ENCODE measurements at regions not wholly inside any gene's neighbourhood (a gene's known extent, or its start where the extent isn't known, plus 50 kb on each side); places are given as distances from the start of the nearest gene placed in this dataset.

DNA sequence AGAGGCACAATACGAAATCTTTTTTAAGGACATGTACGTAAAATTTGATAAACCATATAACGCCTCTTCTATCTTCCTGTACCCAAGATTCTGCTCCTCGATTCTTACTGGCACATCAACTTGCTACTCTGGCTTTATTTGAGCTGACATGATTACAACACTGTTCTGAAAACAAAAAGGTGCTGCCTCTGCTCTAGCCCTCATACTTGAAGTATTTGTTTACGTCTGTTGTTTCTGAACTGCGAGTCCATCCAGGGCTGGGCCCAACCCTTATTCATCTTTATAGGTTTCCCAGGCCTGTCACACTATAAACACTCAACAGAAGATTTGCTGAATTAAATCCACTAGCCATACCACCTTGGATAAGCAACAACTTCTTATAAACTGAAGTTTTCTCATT lies 96.2 kb upstream of the SVIL start:
- POLR2A ChIA-PET = no interaction called here
- in situ Hi-C loops (cut with MboI) = no loop called here
- Histone ChIP-seq H2AFZ (ENCODE audit: control insufficient read depth, low read depth, low read length) (no peak overlapping the region), H3K4me1 (ENCODE audit: control insufficient read depth, insufficient read depth, low read length) (no peaks in the 10 kb centered on the region), H3K9me3 (replicated peaks; ENCODE audit: control insufficient read depth, insufficient read depth, low read length) (no peaks in the 10 kb centered on the region), H3K9ac (ENCODE audit: control insufficient read depth, insufficient read depth, low read length) (no peak overlapping the region), H3K4me2 (ENCODE audit: control insufficient read depth, insufficient read depth) (no peak overlapping the region), H3K27me3 (replicated peaks in 1 of 2; ENCODE audit: control insufficient read depth in 2 of 2, insufficient read depth in 2 of 2, low read length in 1 of 2) (peaks cover 0 to 7% of the 10 kb centered on the region in 2 experiments; a peak in 2 of 4 replicates), H3K79me2 (ENCODE audit: control insufficient read depth, insufficient read depth, low read length) (no peaks in the 10 kb centered on the region), H4K20me1 (ENCODE audit: control insufficient read depth, insufficient read depth) (no peaks in the 10 kb centered on the region), H3K36me3 (ENCODE audit: control insufficient read depth in 2 of 2, insufficient read depth in 2 of 2, low read length in 1 of 2) (no peaks in the 10 kb centered on the region; a peak in 1 of 4 replicates), H3K4me3 (no peak overlapping the region), H3K27ac (ENCODE audit: control insufficient read depth, insufficient read depth) (no peak overlapping the region)
- intact Hi-C loops (cut with micrococcal nuclease; ENCODE audit: unreplicated experiment) = no loop called here
- DNase-seq (ENCODE audit: low read depth, low spot score) = no peak
- CTCF ChIA-PET = no interaction called here
- no TSS peak for BruUV-seq (replicated peaks)
- RAD21 ChIA-PET (ENCODE audit: unreplicated experiment) = no interaction called here
- ATAC-seq = no peak
- WGBS (ENCODE audit: insufficient coverage, insufficient replicate concordance, low lambda C conversion rate, missing lambda C conversion rate) = 48% methylated on average over 6 of the region's 6 CpGs
- SMC1A ChIA-PET (ENCODE audit: uncharacterized antibody, unreplicated experiment) = no interaction called here
- FAIRE-seq = no peak
- TF ChIP-seq HCFC1 (IDR thresholded peaks at IDR 0.05; ENCODE audit: low read length) (no peak), POLR2AphosphoS2 (IDR thresholded peaks at IDR 0.05; ENCODE audit: low read depth, low read length) (no peak), MEF2B (IDR thresholded peaks at IDR 0.05; ENCODE audit: partially characterized antibody, poor library complexity, severe bottlenecking) (no peak), RUNX3 (IDR thresholded peaks at IDR 0.05; ENCODE audit: low read length) (no peak), CHD4 (IDR thresholded peaks at IDR 0.05) (no peak), CBX3 (IDR thresholded peaks at IDR 0.05; ENCODE audit: borderline replicate concordance, low read depth) (no peak)

DNA sequence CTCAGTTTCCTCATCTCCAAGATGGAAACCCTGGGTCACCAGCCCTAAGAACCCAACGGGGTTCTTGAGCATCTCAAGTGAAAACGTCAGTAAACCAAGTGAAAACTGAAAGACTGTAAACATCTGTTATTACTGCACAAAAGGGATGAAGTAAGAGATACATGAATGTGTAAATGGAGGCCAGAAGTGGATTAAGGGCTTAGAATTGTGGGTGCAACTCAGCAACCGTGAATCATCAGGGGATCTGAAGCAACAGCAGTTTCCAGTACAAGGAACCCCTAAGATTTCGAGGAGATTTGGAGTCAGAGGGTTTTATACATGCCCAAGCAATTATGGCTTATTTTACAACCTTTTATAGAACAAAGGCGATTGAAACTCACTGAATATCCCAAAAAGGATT lies 95.7 kb upstream of the SVIL start:
- in situ Hi-C loops (cut with MboI) (no loop called here), intact Hi-C loops (cut with micrococcal nuclease; ENCODE audit: unreplicated experiment) (no loop called here)
- no peak overlapping the region for H3K9ac ChIP-seq (ENCODE audit: control insufficient read depth, insufficient read depth, low read length)
- ChIA-PET RAD21 (ENCODE audit: unreplicated experiment) (no interaction called here), POLR2A (interaction anchor here (0.7 kb wide), 1 partner anchor 92 kb away, joined by 5 read pairs; no protein-coding TSS in a partner anchor), SMC1A (ENCODE audit: uncharacterized antibody, unreplicated experiment) (no interaction called here), CTCF (no interaction called here)
- no peak overlapping the region for H3K27ac ChIP-seq (ENCODE audit: control insufficient read depth, insufficient read depth)
- 8% methylated on average over 5 of the region's 5 CpGs for WGBS (ENCODE audit: insufficient coverage, insufficient replicate concordance, low lambda C conversion rate, missing lambda C conversion rate)
- H3K36me3 ChIP-seq (ENCODE audit: control insufficient read depth in 2 of 2, insufficient read depth in 2 of 2, low read length in 1 of 2) = no peaks in the 10 kb centered on the region; a peak in 1 of 4 replicates
- no peaks in the 10 kb centered on the region for H3K9me3 ChIP-seq (replicated peaks; ENCODE audit: control insufficient read depth, insufficient read depth, low read length)
- H3K4me1 ChIP-seq (ENCODE audit: control insufficient read depth, insufficient read depth, low read length) = no peaks in the 10 kb centered on the region
- no TSS peak for BruUV-seq (replicated peaks)
- H4K20me1 ChIP-seq (ENCODE audit: control insufficient read depth, insufficient read depth) = no peaks in the 10 kb centered on the region
- TF ChIP-seq FOS (IDR thresholded peaks at IDR 0.05; ENCODE audit: borderline replicate concordance, extremely low read depth, insufficient read length) (no peak), TCF7 (IDR thresholded peaks at IDR 0.05; ENCODE audit: borderline replicate concordance) (no peak)
- peaks cover 0 to 7% of the 10 kb centered on the region in 2 experiments; a peak in 1 of 4 replicates for H3K27me3 ChIP-seq (replicated peaks in 1 of 2; ENCODE audit: control insufficient read depth in 2 of 2, insufficient read depth in 2 of 2, low read length in 1 of 2)
- FAIRE-seq (no peak), ATAC-seq (no peak), DNase-seq (ENCODE audit: low read depth, low spot score) (no peak)
- no peak overlapping the region for H2AFZ ChIP-seq (ENCODE audit: control insufficient read depth, low read depth, low read length)
- no peaks in the 10 kb centered on the region for H3K79me2 ChIP-seq (ENCODE audit: control insufficient read depth, insufficient read depth, low read length)
- H3K4me2 ChIP-seq (ENCODE audit: control insufficient read depth, insufficient read depth) = no peak overlapping the region
- H3K4me3 ChIP-seq = no peak overlapping the region
